OCI-LY3 (cell line): ENCODE measurements at regions not wholly inside any gene's neighbourhood (a gene's known extent, or its start where the extent isn't known, plus 50 kb on each side); places are given as distances from the start of the nearest gene placed in this dataset.

Experiments
- H2AFZ ChIP-seq: fragments of 200-600, 300-600 bp; shearing (Covaris generic); 2 replicates; pipeline ENCODE4 v1.6.0; 2014; ENCODE audit warnings: antibody characterized with exemption, low read depth, low read length
- H3K27ac ChIP-seq: fragments of 200-600, 300-600 bp; sonication (generic); 2 replicates; pipeline ENCODE4 v1.5.1; 2014; ENCODE audit warnings: mild to moderate bottlenecking, low read length, moderate library complexity, mixed read lengths
- H3K27me3 ChIP-seq: fragments of 200-600, 300-600 bp; sonication (generic); 2 replicates; pipeline ENCODE4 v1.6.1; 2014; ENCODE audit warnings: low read depth, low read length, mixed read lengths
- H3K36me3 ChIP-seq: fragments of 200-600, 300-600 bp; sonication (generic); replicated peaks from 2 replicates; pipeline ENCODE3; 2014; ENCODE audit warnings: low read depth, low read length, mixed read lengths
- H3K4me1 ChIP-seq: fragments of 300-600, 200-600 bp; sonication (generic); 2 replicates; pipeline ENCODE4 v1.6.1; 2014; ENCODE audit warnings: low read length, mixed read lengths
- H3K4me2 ChIP-seq: fragments of 200-600, 300-600 bp; sonication (generic); 2 replicates; pipeline ENCODE4 v1.6.1; 2014; ENCODE audit warnings: low read length, mixed read lengths
- H3K4me3 ChIP-seq: fragments of 300-600, 200-600 bp; sonication (generic); 2 replicates; pipeline ENCODE4 v1.5.1; 2014; ENCODE audit warnings: antibody characterized with exemption, mild to moderate bottlenecking, low read length, moderate library complexity
- H3K79me2 ChIP-seq: fragments of 300-600, 200-600 bp; shearing (Covaris generic); 2 replicates; pipeline ENCODE4 v1.6.1; 2014; ENCODE audit warnings: mild to moderate bottlenecking, low read length, mixed read lengths
- H3K9ac ChIP-seq: fragments of 300-600, 200-600 bp; shearing (Covaris generic); 2 replicates; pipeline ENCODE4 v1.6.0; 2014; ENCODE audit warnings: mild to moderate bottlenecking, low read length, moderate library complexity
- H3K9me3 ChIP-seq: fragments of 200-600, 300-600 bp; shearing (Covaris generic); 2 replicates; pipeline ENCODE4 v1.6.1; 2014; ENCODE audit warnings: low read length, mixed read lengths; ENCODE audit not compliant: insufficient read depth
- H4K20me1 ChIP-seq: fragments of 200-600, 300-600 bp; sonication (generic); 2 replicates; pipeline ENCODE4 v1.6.1; 2016; ENCODE audit warnings: low read length, mixed read lengths; ENCODE audit not compliant: insufficient read depth
- EZH2phosphoT487 ChIP-seq: fragments of 200-600 bp; shearing (Covaris generic); IDR thresholded peaks from 2 replicates; pipeline ENCODE4 v1.6.1; 2018; ENCODE audit warnings: antibody characterized with exemption, mixed run types, low read depth
- TF ChIP-seq, protein P1 (sequence below): fragments of 200-600, 300-600 bp; sonication (generic); IDR thresholded peaks from 2 replicates; pipeline ENCODE4 v1.5.1; 2014; ENCODE audit warnings: antibody characterized with exemption, low read length, low read depth

DNA sequence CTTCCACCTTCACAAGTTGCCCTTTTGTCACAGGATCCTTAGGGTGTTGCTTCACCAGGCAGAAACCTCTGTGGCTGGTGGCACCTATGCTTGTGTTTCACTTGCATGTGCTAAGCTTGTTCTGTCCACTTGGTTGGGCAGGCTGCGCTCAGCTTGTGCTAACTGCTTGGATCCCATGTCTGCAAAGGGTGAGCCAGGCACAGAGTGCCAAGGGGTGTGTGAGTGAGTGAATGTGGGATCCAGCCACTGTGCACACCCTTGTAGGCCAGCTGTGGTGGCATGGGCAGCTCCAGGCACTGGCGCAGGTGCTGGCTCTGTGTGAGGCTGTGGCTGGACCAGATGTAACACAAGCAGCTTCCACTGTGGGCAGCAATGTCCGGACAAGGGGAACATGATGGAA lies 728.7 kb upstream of the ROBO1 start:
- Histone ChIP-seq H3K36me3 (no peaks in the 10 kb centered on the region), H4K20me1 (no peaks in the 10 kb centered on the region), H3K9me3 (peaks cover 10% of the 10 kb centered on the region; the same call in 1 of the 2 replicates), H3K9ac (no peak overlapping the region), H3K27ac (no peak overlapping the region), H3K79me2 (no peaks in the 10 kb centered on the region), H3K4me1 (no peaks in the 10 kb centered on the region), H2AFZ (no peak overlapping the region), H3K4me2 (no peak overlapping the region), H3K27me3 (no peaks in the 10 kb centered on the region), H3K4me3 (no peak overlapping the region)
- TF ChIP-seq, protein P1, sequence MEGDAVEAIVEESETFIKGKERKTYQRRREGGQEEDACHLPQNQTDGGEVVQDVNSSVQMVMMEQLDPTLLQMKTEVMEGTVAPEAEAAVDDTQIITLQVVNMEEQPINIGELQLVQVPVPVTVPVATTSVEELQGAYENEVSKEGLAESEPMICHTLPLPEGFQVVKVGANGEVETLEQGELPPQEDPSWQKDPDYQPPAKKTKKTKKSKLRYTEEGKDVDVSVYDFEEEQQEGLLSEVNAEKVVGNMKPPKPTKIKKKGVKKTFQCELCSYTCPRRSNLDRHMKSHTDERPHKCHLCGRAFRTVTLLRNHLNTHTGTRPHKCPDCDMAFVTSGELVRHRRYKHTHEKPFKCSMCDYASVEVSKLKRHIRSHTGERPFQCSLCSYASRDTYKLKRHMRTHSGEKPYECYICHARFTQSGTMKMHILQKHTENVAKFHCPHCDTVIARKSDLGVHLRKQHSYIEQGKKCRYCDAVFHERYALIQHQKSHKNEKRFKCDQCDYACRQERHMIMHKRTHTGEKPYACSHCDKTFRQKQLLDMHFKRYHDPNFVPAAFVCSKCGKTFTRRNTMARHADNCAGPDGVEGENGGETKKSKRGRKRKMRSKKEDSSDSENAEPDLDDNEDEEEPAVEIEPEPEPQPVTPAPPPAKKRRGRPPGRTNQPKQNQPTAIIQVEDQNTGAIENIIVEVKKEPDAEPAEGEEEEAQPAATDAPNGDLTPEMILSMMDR = no peak
- TF ChIP-seq EZH2phosphoT487 = no peak

DNA sequence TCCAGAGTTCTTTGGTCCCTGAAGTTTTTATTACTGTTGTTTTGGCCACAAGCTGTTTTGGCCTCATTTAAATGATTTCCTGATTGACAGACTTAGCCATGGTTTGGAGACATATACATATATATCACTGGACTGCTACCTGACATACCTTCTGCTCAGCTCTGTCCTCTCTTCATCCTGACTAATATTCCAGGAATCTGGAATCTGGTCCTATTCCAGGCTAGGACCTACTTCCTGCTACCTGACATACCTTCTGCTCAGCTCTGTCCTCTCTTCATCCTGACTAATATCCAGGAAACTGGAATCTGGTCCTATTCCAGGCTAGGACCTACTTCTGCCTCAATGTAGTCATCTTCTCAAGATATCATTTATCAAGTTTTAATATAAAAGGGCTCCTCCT lies 724.4 kb upstream of the ROBO1 start:
- Histone ChIP-seq H2AFZ (no peak overlapping the region), H3K4me3 (no peak overlapping the region), H3K9ac (no peak overlapping the region), H3K4me2 (no peak overlapping the region), H3K4me1 (no peaks in the 10 kb centered on the region), H3K27ac (no peak overlapping the region), H3K79me2 (no peaks in the 10 kb centered on the region), H3K36me3 (no peaks in the 10 kb centered on the region), H3K9me3 (peaks cover 9% of the 10 kb centered on the region; the same call in 1 of the 2 replicates), H4K20me1 (no peaks in the 10 kb centered on the region), H3K27me3 (no peaks in the 10 kb centered on the region)
- TF ChIP-seq, protein P1 = no peak
- TF ChIP-seq EZH2phosphoT487 = no peak

GRCh38 chr3:80472961-80473360 lies 705.2 kb upstream of the ROBO1 start:
- Histone ChIP-seq H4K20me1 (no peaks in the 10 kb centered on the region), H3K9ac (no peak overlapping the region), H3K27me3 (no peaks in the 10 kb centered on the region), H3K79me2 (no peaks in the 10 kb centered on the region), H2AFZ (no peak overlapping the region), H3K4me2 (no peak overlapping the region), H3K27ac (no peak overlapping the region), H3K9me3 (no peaks in the 10 kb centered on the region), H3K4me3 (no peak overlapping the region), H3K36me3 (no peaks in the 10 kb centered on the region), H3K4me1 (no peaks in the 10 kb centered on the region)
- TF ChIP-seq, protein P1 = no peak
- TF ChIP-seq EZH2phosphoT487 = no peak

DNA sequence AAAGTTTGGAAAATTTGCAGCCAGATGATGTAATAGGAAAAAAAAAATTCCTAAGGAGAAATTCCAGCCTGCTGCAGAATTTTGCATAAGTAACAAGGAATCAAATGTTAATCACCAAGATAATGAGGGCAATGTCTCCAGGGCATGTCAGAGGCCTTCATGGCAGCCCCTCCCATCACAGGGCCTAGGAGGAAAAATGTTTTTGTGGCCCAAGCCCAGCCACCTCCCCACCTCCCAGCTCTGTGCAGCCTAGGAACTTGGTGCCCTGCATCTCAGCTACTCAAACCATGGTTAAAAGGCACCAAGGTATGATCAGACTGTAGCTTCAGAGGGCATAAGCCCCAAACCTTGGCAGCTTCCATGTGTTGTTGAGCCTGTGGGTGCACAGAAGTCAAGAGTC lies 704.7 kb upstream of the ROBO1 start:
- H3K4me2 ChIP-seq = no peak overlapping the region
- no peak overlapping the region for H2AFZ ChIP-seq
- H3K79me2 ChIP-seq = no peaks in the 10 kb centered on the region
- no peaks in the 10 kb centered on the region for H3K4me1 ChIP-seq
- H3K9ac ChIP-seq = no peak overlapping the region
- no peak overlapping the region for H3K4me3 ChIP-seq
- no peak for TF ChIP-seq EZH2phosphoT487
- H3K9me3 ChIP-seq = no peaks in the 10 kb centered on the region
- H3K27me3 ChIP-seq = no peaks in the 10 kb centered on the region
- H3K27ac ChIP-seq = no peak overlapping the region
- H4K20me1 ChIP-seq = no peaks in the 10 kb centered on the region
- H3K36me3 ChIP-seq = no peaks in the 10 kb centered on the region

GRCh38 chr3:80470433-80470832 lies 702.6 kb upstream of the ROBO1 start:
- Histone ChIP-seq H3K4me3 (no peak overlapping the region), H2AFZ (no peak overlapping the region), H3K27ac (no peak overlapping the region), H3K4me1 (no peaks in the 10 kb centered on the region), H3K9me3 (no peaks in the 10 kb centered on the region), H3K4me2 (no peak overlapping the region), H3K79me2 (no peaks in the 10 kb centered on the region), H3K9ac (no peak overlapping the region), H3K36me3 (no peaks in the 10 kb centered on the region), H3K27me3 (no peaks in the 10 kb centered on the region), H4K20me1 (no peaks in the 10 kb centered on the region)
- TF ChIP-seq, protein P1 = no peak
- no peak for TF ChIP-seq EZH2phosphoT487
